Neuronal stem cell (in vitro differentiated cells): ENCODE measurements at regions not wholly inside any gene's neighbourhood (a gene's known extent, or its start where the extent isn't known, plus 50 kb on each side); places are given as distances from the start of the nearest gene placed in this dataset.

Experiments used
- DNase-seq: peaks from one replicate; pipeline ENCODE4 v3.0.0-alpha.2; 2013; ENCODE audit warnings: low spot score
- H2AFZ ChIP-seq: one replicate; pipeline ENCODE4 v1.6.1; 2013; ENCODE audit warnings: mild to moderate bottlenecking, low read length, inconsistent platforms
- H2AK5ac ChIP-seq: 2 replicates; pipeline ENCODE4 v1.6.1; 2013; ENCODE audit warnings: low read depth, mild to moderate bottlenecking, inconsistent platforms, low read length, moderate library complexity, mixed read lengths
- H2BK120ac ChIP-seq: 2 replicates; pipeline ENCODE4 v1.6.1; 2013; ENCODE audit warnings: low read depth, mild to moderate bottlenecking, inconsistent platforms, low read length, moderate library complexity, mixed read lengths
- H2BK12ac ChIP-seq: one replicate; pipeline ENCODE4 v1.6.1; 2013; ENCODE audit warnings: low read length, inconsistent platforms
- H2BK15ac ChIP-seq: 2 replicates; pipeline ENCODE4 v1.6.1; 2013; ENCODE audit warnings: mild to moderate bottlenecking, low read length, inconsistent platforms, mixed read lengths
- H2BK5ac ChIP-seq: one replicate; pipeline ENCODE4 v1.6.1; 2013; ENCODE audit warnings: inconsistent platforms, mild to moderate bottlenecking, low read length, moderate library complexity
- H3K14ac ChIP-seq: one replicate; pipeline ENCODE4 v1.6.1; 2013; ENCODE audit warnings: low read length, inconsistent platforms
- H3K18ac ChIP-seq: 2 replicates; pipeline ENCODE4 v1.6.1; 2013; ENCODE audit warnings: low read length, inconsistent platforms
- H3K23ac ChIP-seq: 2 replicates; pipeline ENCODE4 v1.6.1; 2013; ENCODE audit warnings: low read depth, mild to moderate bottlenecking, mixed read lengths, low read length, inconsistent platforms; ENCODE audit not compliant: poor library complexity
- H3K27ac ChIP-seq: replicated peaks from 3 replicates; pipeline ENCODE4 v1.5.1; 2013; ENCODE audit warnings: low read length, inconsistent platforms
- H3K27me3 ChIP-seq, 3 experiments: 2 replicates each; pipeline ENCODE4 v1.6.1; 2013; ENCODE audit warnings: low read length in 3 of 3, mild to moderate bottlenecking in 2 of 3, inconsistent platforms in 1 of 3, low read depth in 1 of 3, mixed read lengths in 1 of 3, moderate library complexity in 1 of 3; ENCODE audit not compliant: control insufficient read depth in 3 of 3, insufficient read depth in 3 of 3
- H3K36me3 ChIP-seq, 2 donors: replicated peaks in 1 of 2; 2 replicates each; pipeline ENCODE4 v1.6.1; 2013; ENCODE audit warnings: low read length in 2 of 2; ENCODE audit not compliant: control insufficient read depth in 2 of 2, insufficient read depth in 2 of 2
- H3K4ac ChIP-seq: 2 replicates; pipeline ENCODE4 v1.6.1; 2013; ENCODE audit warnings: inconsistent platforms, mild to moderate bottlenecking, low read length, moderate library complexity
- H3K4me1 ChIP-seq, 2 donors: 1 replicate in 1 of 2; 2 replicates in 1 of 2; pipeline ENCODE4 v1.6.1; 2013; ENCODE audit warnings: low read length in 2 of 2, low read depth in 1 of 2; ENCODE audit not compliant: control insufficient read depth in 2 of 2, insufficient read depth in 1 of 2
- H3K4me2 ChIP-seq: one replicate; pipeline ENCODE4 v1.6.1; 2013; ENCODE audit warnings: mild to moderate bottlenecking, low read length, inconsistent platforms; ENCODE audit not compliant: insufficient read depth, poor library complexity, severe bottlenecking
- H3K4me3 ChIP-seq, 2 donors: 2 replicates each; pipeline ENCODE4 v1.5.1; 2013; ENCODE audit warnings: low read length in 2 of 2, mild to moderate bottlenecking in 2 of 2, inconsistent platforms in 1 of 2, moderate library complexity in 1 of 2
- H3K79me1 ChIP-seq: one replicate; pipeline ENCODE4 v1.6.1; 2013; ENCODE audit warnings: low read depth, mild to moderate bottlenecking, inconsistent platforms, low read length, moderate library complexity
- H3K9ac ChIP-seq: one replicate; pipeline ENCODE4 v1.6.1; 2013; ENCODE audit warnings: mild to moderate bottlenecking, low read depth, low read length, inconsistent platforms; ENCODE audit not compliant: poor library complexity
- H3K9me3 ChIP-seq, 2 donors: replicated peaks in 1 of 2; 2 replicates each; pipeline versions ENCODE3 to v1.6.1; 2013; ENCODE audit warnings: low read length in 2 of 2, mild to moderate bottlenecking in 2 of 2, inconsistent platforms in 1 of 2, low read depth in 1 of 2, mixed read lengths in 1 of 2, moderate library complexity in 1 of 2; ENCODE audit not compliant: control insufficient read depth in 2 of 2, insufficient read depth in 1 of 2
- H4K8ac ChIP-seq: one replicate; pipeline ENCODE4 v1.6.1; 2013; ENCODE audit warnings: low read depth, mild to moderate bottlenecking, inconsistent platforms, low read length, moderate library complexity
- H4K91ac ChIP-seq: one replicate; pipeline ENCODE4 v1.6.1; 2013; ENCODE audit warnings: low read length, low read depth, mild to moderate bottlenecking, inconsistent platforms; ENCODE audit not compliant: poor library complexity
- WGBS, 2 donors: extraction: QIAGEN DNeasy Blood & Tissue Kit; methylation state at CpG; one replicate each; pipeline ENCODE4 v1.1.7; 2013; ENCODE audit warnings: missing lambda C conversion rate in 2 of 2, mixed read lengths in 1 of 2; ENCODE audit not compliant: insufficient read length in 2 of 2, insufficient replicate concordance in 1 of 2; ENCODE audit errors: extremely low coverage in 2 of 2; 5-methylcytosine and 5-hydroxymethylcytosine counted together

DNA sequence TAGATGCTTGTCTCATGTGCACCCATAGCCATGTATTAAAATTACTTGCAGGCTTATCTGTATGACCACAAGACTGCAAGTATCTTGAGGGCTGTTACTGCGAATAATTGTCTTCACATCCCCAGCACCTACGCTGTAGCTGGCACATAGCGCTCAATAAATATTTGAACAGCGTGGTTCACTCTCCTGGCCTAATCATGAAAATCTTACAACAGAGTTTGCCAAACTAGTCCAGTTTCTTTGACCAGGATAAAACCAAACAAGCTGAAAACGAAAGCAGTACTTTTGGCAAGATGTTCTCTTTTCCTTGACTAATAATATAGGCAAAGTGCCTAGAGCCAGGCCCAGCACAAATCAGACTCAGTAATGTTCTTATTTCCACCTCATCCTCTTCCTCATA lies 106.7 kb downstream of the RPS29 start:
- H3K27me3 ChIP-seq = no peaks in the 10 kb centered on the region
- H2AK5ac ChIP-seq = no peak overlapping the region
- H3K27ac ChIP-seq = no peak overlapping the region

DNA sequence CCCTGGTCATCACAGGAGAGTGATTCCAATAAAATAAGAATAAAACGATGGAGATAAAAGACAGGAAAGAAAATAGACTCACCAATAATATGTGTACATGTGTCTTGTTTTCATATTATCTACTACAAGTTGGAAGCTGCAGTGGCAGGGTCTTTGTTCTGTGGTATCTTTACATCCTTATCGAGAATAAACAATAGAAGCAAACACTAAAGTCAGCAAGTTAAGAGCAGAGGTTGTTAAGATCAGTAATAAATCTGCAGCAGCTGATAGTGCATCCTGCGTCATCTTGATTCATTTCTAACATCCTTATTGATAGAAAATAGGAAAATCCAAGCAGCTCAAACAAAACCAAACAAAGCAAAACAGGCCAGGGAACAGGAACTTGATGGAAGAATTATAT lies 107.4 kb downstream of the RPS29 start:
- no peak overlapping the region for H3K4me3 ChIP-seq
- no peaks in the 10 kb centered on the region for H3K79me1 ChIP-seq
- no peak overlapping the region for H2AFZ ChIP-seq
- no peaks in the 10 kb centered on the region for H3K27me3 ChIP-seq
- H3K14ac ChIP-seq = no peak overlapping the region
- no peak overlapping the region for H3K9ac ChIP-seq
- H3K4me1 ChIP-seq = peaks cover 0 to 2% of the 10 kb centered on the region in 2 donors
- H2BK12ac ChIP-seq = no peak overlapping the region
- H2BK5ac ChIP-seq = no peak overlapping the region
- H2BK15ac ChIP-seq = no peak overlapping the region
- H3K23ac ChIP-seq = no peak overlapping the region
- no peak overlapping the region for H4K8ac ChIP-seq
- H3K36me3 ChIP-seq = no peaks in the 10 kb centered on the region
- H3K18ac ChIP-seq = no peak overlapping the region
- no peaks in the 10 kb centered on the region for H3K9me3 ChIP-seq
- DNase-seq = no peak
- H3K4ac ChIP-seq = no peak overlapping the region
- H4K91ac ChIP-seq = no peak overlapping the region
- no CpG with 5 or more reads among the region's 3 CpGs for WGBS, 2 donors
- H2BK120ac ChIP-seq = no peak overlapping the region
- no peak overlapping the region for H2AK5ac ChIP-seq
- no peak overlapping the region for H3K27ac ChIP-seq
- H3K4me2 ChIP-seq = no peak overlapping the region

More for the DNA sequence above, 106.7 kb downstream of the RPS29 start:
- WGBS, 2 donors = no CpG with 5 or more reads among the region's 5 CpGs
- Histone ChIP-seq H4K91ac (no peak overlapping the region), H3K4ac (no peak overlapping the region), H3K79me1 (no peaks in the 10 kb centered on the region), H2BK120ac (no peak overlapping the region), H2AFZ (no peak overlapping the region), H3K18ac (no peak overlapping the region), H3K36me3 (no peaks in the 10 kb centered on the region), H3K4me2 (no peak overlapping the region), H3K4me1 (peaks cover 0 to 2% of the 10 kb centered on the region in 2 donors), H3K9me3 (no peaks in the 10 kb centered on the region), H3K9ac (no peak overlapping the region), H2BK5ac (no peak overlapping the region), H3K23ac (no peak overlapping the region), H4K8ac (no peak overlapping the region), H2BK12ac (no peak overlapping the region), H3K4me3 (no peak overlapping the region), H2BK15ac (no peak overlapping the region), H3K14ac (no peak overlapping the region)
- DNase-seq = no peak

DNA sequence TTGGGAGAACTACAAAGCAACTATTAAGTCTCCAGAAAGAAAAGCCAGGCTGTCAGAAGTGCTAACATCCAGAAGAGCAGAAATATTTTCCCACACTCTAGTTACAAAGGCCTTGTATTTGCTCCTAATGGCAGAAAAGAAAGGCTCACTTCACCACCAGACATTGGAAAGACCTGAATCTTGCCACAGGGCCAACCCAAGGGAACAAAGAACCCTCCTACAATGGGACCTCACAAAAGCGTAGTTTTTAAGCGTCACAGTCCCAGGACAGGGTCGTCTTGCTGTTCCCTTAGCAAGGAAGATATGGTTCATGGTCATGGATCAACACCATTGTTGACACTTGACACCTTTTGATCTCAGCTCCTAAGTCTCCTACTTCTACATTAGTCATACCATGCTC lies 119.1 kb downstream of the RPS29 start:
- H3K23ac ChIP-seq = no peak overlapping the region
- no peak overlapping the region for H2AK5ac ChIP-seq
- no peaks in the 10 kb centered on the region for H3K9me3 ChIP-seq
- H3K4me3 ChIP-seq = no peak overlapping the region
- H3K4me1 ChIP-seq = no peaks in the 10 kb centered on the region
- H2BK12ac ChIP-seq = no peak overlapping the region
- no peaks in the 10 kb centered on the region for H3K79me1 ChIP-seq
- H3K36me3 ChIP-seq = no peaks in the 10 kb centered on the region
- no peak overlapping the region for H3K27ac ChIP-seq
- no peak overlapping the region for H4K91ac ChIP-seq
- no peak overlapping the region for H4K8ac ChIP-seq
- no peak for DNase-seq
- H2AFZ ChIP-seq = no peak overlapping the region
- H3K9ac ChIP-seq = no peak overlapping the region
- H3K18ac ChIP-seq = no peak overlapping the region
- H3K27me3 ChIP-seq = no peaks in the 10 kb centered on the region
- H3K4me2 ChIP-seq = no peak overlapping the region
- no peak overlapping the region for H3K4ac ChIP-seq
- no CpG with 5 or more reads among the region's 3 CpGs for WGBS, 2 donors
- H2BK5ac ChIP-seq = no peak overlapping the region
- no peak overlapping the region for H3K14ac ChIP-seq
- H2BK15ac ChIP-seq = no peak overlapping the region
- no peak overlapping the region for H2BK120ac ChIP-seq

DNA sequence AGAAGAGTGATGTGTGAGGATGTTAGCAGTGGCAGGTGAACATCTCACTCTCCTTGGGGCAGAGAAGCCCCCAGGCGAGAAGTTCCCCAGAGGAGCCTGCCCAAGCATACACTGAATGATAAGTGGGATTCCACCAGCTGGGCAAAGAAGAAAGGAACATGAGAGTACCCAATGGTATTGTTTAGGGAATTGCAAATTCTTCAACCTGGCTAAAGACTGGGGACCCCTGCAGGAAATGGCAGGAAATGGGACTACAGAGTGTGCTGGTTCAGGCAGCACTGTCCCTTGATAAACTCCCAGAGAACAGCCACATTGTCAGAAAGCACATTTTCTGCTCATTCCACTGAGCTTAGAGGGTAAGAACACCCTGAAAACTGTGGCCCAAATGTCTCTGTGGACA lies 121.3 kb downstream of the RPS29 start:
- no CpG with 5 or more reads among the region's 1 CpG for WGBS, 2 donors
- Histone ChIP-seq H3K4ac (no peak overlapping the region), H3K27me3 (no peaks in the 10 kb centered on the region), H2AFZ (no peak overlapping the region), H2BK15ac (no peak overlapping the region), H3K23ac (no peak overlapping the region), H3K9me3 (no peaks in the 10 kb centered on the region), H2BK5ac (no peak overlapping the region), H4K91ac (no peak overlapping the region), H3K27ac (no peak overlapping the region), H2BK12ac (no peak overlapping the region), H3K4me3 (no peak overlapping the region), H3K79me1 (no peaks in the 10 kb centered on the region), H4K8ac (no peak overlapping the region), H2AK5ac (no peak overlapping the region), H3K18ac (no peak overlapping the region), H3K9ac (no peak overlapping the region), H3K4me1 (no peaks in the 10 kb centered on the region), H3K4me2 (no peak overlapping the region), H2BK120ac (no peak overlapping the region), H3K14ac (no peak overlapping the region), H3K36me3 (no peaks in the 10 kb centered on the region)
- no peak for DNase-seq
